ENCODE measurements at regions not wholly inside any gene's neighbourhood (a gene's known extent, or its start where the extent isn't known, plus 50 kb on each side); places are given as distances from the start of the nearest gene placed in this dataset.

DNA sequence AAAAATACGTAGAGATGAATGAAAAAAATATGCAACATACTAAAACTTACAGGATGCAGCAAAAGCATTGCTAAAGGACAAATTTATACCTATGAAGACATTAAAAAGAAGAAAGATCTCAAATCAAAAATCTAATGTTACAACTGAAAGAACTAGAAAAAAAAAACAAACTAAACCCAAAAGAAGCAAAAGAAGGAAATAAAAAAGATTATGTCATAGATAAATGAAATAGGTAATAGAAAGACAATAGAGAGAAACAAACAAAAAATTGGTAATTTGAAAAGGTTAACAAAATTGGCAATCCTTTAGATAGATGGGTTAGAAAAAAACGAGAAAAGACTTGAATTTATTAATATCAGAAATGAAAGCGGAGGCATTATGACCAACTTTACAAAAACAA is 1000.2 kb downstream of the TLE4 start:
- no peak overlapping the region for H3K4me3 ChIP-seq (replicated peaks; ENCODE audit: low read depth, low read length)
- TF ChIP-seq, protein P1, sequence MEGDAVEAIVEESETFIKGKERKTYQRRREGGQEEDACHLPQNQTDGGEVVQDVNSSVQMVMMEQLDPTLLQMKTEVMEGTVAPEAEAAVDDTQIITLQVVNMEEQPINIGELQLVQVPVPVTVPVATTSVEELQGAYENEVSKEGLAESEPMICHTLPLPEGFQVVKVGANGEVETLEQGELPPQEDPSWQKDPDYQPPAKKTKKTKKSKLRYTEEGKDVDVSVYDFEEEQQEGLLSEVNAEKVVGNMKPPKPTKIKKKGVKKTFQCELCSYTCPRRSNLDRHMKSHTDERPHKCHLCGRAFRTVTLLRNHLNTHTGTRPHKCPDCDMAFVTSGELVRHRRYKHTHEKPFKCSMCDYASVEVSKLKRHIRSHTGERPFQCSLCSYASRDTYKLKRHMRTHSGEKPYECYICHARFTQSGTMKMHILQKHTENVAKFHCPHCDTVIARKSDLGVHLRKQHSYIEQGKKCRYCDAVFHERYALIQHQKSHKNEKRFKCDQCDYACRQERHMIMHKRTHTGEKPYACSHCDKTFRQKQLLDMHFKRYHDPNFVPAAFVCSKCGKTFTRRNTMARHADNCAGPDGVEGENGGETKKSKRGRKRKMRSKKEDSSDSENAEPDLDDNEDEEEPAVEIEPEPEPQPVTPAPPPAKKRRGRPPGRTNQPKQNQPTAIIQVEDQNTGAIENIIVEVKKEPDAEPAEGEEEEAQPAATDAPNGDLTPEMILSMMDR (IDR thresholded peaks at IDR 0.05; ENCODE audit: low read length, missing control alignments), result no peak
- no peak for DNase-seq (ENCODE audit: low read depth)

DNA sequence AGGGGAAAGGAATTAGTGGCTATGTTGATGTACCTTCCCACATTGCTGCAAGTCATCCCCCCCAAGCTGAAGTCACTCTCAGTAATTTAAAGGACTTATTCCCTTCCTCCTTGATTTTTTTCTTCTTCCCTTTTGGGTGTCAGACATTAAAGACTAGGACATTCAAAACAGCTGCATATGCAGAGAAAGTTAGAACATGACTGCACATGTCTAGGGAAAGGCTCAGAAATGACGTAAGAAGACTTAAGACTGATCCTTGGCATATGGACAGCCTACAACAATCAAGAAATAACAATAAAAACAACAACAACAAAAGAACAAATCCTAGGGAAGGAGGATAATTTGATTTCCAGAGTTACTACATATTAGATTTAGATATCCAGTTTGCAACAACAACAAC is 997.5 kb downstream of the TLE4 start:
- no peak overlapping the region for H3K4me3 ChIP-seq (replicated peaks; ENCODE audit: low read depth, low read length)
- TF ChIP-seq, protein P1 (IDR thresholded peaks at IDR 0.05; ENCODE audit: low read length, missing control alignments), result no peak
- DNase-seq (ENCODE audit: low read depth), result no peak

DNA sequence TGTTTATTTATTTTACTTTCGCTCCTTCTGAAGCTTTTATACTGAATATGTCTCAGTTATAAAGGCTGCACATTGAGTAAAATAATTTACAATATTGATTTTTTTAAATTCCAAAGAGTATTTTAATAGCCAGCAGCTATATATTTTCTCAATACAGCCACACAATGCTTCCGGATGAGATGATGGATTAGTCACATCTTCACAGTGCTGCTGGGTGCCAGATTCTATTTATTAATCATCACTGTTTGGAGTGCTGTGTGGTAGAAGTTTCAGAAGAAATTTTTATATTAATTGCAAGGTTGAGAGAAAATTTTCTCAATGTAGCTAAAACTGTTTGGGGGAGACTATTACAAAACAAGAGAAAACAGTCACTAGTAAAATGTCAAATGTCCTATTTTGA is 989.8 kb downstream of the TLE4 start:
- no peak for DNase-seq (ENCODE audit: low read depth)
- TF ChIP-seq, protein P1 (IDR thresholded peaks at IDR 0.05; ENCODE audit: low read length, missing control alignments), result no peak

DNA sequence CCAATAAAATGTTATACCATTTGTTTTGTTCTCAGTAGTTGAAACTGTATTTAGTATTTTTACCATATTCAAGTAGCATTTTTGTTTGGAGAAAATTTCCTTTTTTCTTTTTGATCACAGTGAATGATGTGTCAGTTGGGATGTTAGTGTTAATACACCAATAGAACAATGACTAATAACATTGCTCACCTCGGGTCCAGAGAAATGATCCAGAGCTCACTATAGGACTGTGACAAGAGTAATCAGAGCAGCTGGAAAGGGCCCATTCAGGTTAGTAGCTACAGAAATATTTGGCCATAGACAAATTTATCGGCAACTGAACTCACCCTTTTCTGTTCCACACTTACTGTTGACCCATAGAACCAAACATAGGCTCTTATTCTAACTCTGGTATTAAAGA is 989.2 kb downstream of the TLE4 start:
- TF ChIP-seq, protein P1 (IDR thresholded peaks at IDR 0.05; ENCODE audit: low read length, missing control alignments), result no peak
- no peak overlapping the region for H3K4me3 ChIP-seq (replicated peaks; ENCODE audit: low read depth, low read length)
- DNase-seq (ENCODE audit: low read depth), result no peak

More for the DNA sequence above, 989.8 kb downstream of the TLE4 start:
- no peak overlapping the region for H3K4me3 ChIP-seq (replicated peaks; ENCODE audit: low read depth, low read length)

DNA sequence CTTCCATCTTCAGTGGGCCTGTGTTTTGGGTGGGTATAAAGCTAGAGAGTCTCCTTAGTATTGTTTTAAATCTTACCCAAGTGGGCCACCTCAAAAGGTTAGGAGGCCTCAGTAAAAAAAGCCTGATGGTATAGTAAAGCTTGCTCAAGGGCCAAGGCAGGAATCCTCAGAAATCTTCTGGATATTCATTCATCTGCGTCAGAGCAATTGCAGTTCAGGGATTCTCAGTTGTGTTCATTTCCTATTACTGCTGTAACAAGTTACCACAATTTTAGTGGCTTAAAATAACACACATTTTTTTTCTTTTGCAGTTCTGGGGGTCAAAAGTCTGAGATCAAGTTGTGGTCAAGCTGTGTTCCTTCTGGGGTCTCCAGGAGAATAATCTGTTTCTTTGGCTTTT is 985.5 kb downstream of the TLE4 start:
- TF ChIP-seq, protein P1 (IDR thresholded peaks at IDR 0.05; ENCODE audit: low read length, missing control alignments), result no peak
- DNase-seq (ENCODE audit: low read depth), result no peak
- no peak overlapping the region for H3K4me3 ChIP-seq (replicated peaks; ENCODE audit: low read depth, low read length)

DNA sequence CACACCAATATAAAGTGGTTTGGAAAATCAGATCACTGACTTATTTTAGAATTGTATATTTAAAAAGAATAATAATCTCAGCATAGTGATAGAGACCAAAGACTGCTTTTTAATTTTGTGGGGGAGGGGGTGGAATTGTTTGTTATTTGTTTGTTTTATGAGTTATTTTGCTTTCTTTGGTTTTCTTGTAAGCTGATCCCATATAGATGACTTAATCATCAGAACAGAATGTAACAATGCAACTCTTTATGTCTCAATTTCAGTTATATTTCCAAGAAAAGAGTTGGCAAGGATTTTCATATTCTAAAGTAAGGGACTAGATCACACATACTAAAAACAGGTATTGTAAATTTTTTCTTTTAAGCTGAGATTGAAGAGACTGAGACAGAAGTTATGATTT is 984.9 kb downstream of the TLE4 start:
- no peak overlapping the region for H3K4me3 ChIP-seq (replicated peaks; ENCODE audit: low read depth, low read length)
- TF ChIP-seq, protein P1 (IDR thresholded peaks at IDR 0.05; ENCODE audit: low read length, missing control alignments), result no peak
- peak; percentile 43 for DNase-seq (ENCODE audit: low read depth)

DNA sequence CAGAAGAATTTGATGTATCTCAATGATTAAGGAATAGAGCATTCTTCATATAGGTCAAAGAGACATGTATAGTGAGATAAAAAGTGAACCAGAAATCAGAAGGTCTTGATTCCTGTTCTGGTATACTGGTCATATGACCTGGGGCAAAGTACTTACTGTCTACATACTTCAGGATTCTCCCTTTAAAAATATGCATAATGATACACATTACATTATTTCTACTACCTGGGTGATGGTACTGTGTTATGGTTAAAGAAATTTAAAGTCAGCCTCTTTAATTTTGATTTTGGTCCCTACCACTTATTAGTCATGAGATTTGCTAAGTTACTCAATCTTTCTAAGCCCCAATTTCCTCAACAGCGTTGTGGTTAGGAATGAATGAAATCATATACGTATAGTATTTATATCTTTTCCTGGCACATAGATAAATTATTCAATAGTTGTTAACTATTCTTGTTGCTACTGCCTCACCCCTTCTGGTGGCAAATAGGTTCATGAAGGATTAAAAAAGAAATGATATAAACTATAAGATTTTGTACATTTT is 984.1 kb downstream of the TLE4 start:
- TF ChIP-seq, protein P1 (IDR thresholded peaks at IDR 0.05; ENCODE audit: low read length, missing control alignments), result no peak
- peak; percentile 19 for DNase-seq (ENCODE audit: low read depth)
- no peak overlapping the region for H3K4me3 ChIP-seq (replicated peaks; ENCODE audit: low read depth, low read length)

Data from fibroblast of pulmonary artery (primary cell).